ENCODE measurements at regions not wholly inside any gene's neighbourhood (a gene's known extent, or its start where the extent isn't known, plus 50 kb on each side); places are given as distances from the start of the nearest gene placed in this dataset.

- Mint-ChIP-seq H3K27me3 (ENCODE audit: unreplicated experiment) (no peaks in the 10 kb centered on the region), H3K27ac (ENCODE audit: unreplicated experiment) (no peak overlapping the region)
Measured at GRCh38 chr7:52006674-52007073, 690.1 kb upstream of the COBL start.

DNA sequence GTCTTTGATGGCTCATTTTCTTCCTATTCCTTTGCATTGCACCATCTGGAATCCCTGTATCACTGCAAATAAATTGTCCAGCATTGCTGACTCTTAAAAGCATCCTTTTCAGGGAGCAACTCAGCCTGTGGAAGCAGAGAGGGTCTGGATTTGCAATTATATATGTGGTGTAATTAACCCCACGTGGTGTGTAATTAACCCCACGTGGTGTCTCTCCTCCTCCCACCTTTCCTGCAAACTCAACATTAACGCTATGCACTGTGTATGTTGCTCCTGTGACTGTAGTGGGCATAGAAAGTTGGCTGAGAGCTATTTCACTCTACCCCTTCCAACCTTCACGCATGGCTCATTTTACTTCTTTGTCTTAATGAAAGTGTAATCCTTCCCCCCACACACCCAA, 689.0 kb upstream of the COBL start:
- no TSS peak for BruUV-seq (replicated peaks)
- H3K4me1 Mint-ChIP-seq (ENCODE audit: low read depth, unreplicated experiment): no peaks in the 10 kb centered on the region
- H3K36me3 Mint-ChIP-seq (ENCODE audit: insufficient read depth, unreplicated experiment): no peaks in the 10 kb centered on the region
- no peak for DNase-seq
- H3K27ac Mint-ChIP-seq (ENCODE audit: unreplicated experiment): no peak overlapping the region
- TF ChIP-seq, protein P1, sequence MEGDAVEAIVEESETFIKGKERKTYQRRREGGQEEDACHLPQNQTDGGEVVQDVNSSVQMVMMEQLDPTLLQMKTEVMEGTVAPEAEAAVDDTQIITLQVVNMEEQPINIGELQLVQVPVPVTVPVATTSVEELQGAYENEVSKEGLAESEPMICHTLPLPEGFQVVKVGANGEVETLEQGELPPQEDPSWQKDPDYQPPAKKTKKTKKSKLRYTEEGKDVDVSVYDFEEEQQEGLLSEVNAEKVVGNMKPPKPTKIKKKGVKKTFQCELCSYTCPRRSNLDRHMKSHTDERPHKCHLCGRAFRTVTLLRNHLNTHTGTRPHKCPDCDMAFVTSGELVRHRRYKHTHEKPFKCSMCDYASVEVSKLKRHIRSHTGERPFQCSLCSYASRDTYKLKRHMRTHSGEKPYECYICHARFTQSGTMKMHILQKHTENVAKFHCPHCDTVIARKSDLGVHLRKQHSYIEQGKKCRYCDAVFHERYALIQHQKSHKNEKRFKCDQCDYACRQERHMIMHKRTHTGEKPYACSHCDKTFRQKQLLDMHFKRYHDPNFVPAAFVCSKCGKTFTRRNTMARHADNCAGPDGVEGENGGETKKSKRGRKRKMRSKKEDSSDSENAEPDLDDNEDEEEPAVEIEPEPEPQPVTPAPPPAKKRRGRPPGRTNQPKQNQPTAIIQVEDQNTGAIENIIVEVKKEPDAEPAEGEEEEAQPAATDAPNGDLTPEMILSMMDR (IDR thresholded peaks at IDR 0.05; ENCODE audit: unreplicated experiment): no peak
- CTCF ChIA-PET: no interaction called here
- H3K27me3 Mint-ChIP-seq (ENCODE audit: unreplicated experiment): no peaks in the 10 kb centered on the region
- no peak overlapping the region for H3K4me3 Mint-ChIP-seq (ENCODE audit: low read depth, unreplicated experiment)
- intact Hi-C loops (cut with micrococcal nuclease; ENCODE audit: unreplicated experiment): no loop called here
- H3K9me3 Mint-ChIP-seq (ENCODE audit: low read depth, unreplicated experiment): peaks cover 24% of the 10 kb centered on the region

More at GRCh38 chr7:52006674-52007073, 690.1 kb upstream of the COBL start:
- intact Hi-C loops (cut with micrococcal nuclease; ENCODE audit: unreplicated experiment): no loop called here
- CTCF ChIA-PET: no interaction called here
- TF ChIP-seq, protein P1 (IDR thresholded peaks at IDR 0.05; ENCODE audit: unreplicated experiment): no peak
- no TSS peak for BruUV-seq (replicated peaks)
- Mint-ChIP-seq H3K4me3 (ENCODE audit: low read depth, unreplicated experiment) (no peak overlapping the region), H3K9me3 (ENCODE audit: low read depth, unreplicated experiment) (peaks cover 27% of the 10 kb centered on the region), H3K4me1 (ENCODE audit: low read depth, unreplicated experiment) (no peaks in the 10 kb centered on the region), H3K36me3 (ENCODE audit: insufficient read depth, unreplicated experiment) (no peaks in the 10 kb centered on the region)
- no peak for DNase-seq

GRCh38 chr7:51995596-51996179, 679.1 kb upstream of the COBL start:
- intact Hi-C loops (cut with micrococcal nuclease; ENCODE audit: unreplicated experiment): no loop called here
- BruUV-seq (replicated peaks): no TSS peak
- H3K4me3 Mint-ChIP-seq (ENCODE audit: low read depth, unreplicated experiment): no peak overlapping the region
- no peak for DNase-seq
- peaks cover 23% of the 10 kb centered on the region for H3K9me3 Mint-ChIP-seq (ENCODE audit: low read depth, unreplicated experiment)
- H3K4me1 Mint-ChIP-seq (ENCODE audit: low read depth, unreplicated experiment): no peaks in the 10 kb centered on the region
- TF ChIP-seq, protein P1 (IDR thresholded peaks at IDR 0.05; ENCODE audit: unreplicated experiment): no peak
- H3K36me3 Mint-ChIP-seq (ENCODE audit: insufficient read depth, unreplicated experiment): no peaks in the 10 kb centered on the region
- H3K27me3 Mint-ChIP-seq (ENCODE audit: unreplicated experiment): no peaks in the 10 kb centered on the region
- CTCF ChIA-PET: no interaction called here
- no peak overlapping the region for H3K27ac Mint-ChIP-seq (ENCODE audit: unreplicated experiment)

- intact Hi-C loops (cut with micrococcal nuclease; ENCODE audit: unreplicated experiment): no loop called here
- Mint-ChIP-seq H3K4me3 (ENCODE audit: low read depth, unreplicated experiment) (no peak overlapping the region), H3K36me3 (ENCODE audit: insufficient read depth, unreplicated experiment) (no peaks in the 10 kb centered on the region), H3K27ac (ENCODE audit: unreplicated experiment) (no peak overlapping the region), H3K9me3 (ENCODE audit: low read depth, unreplicated experiment) (peaks cover 21% of the 10 kb centered on the region), H3K4me1 (ENCODE audit: low read depth, unreplicated experiment) (no peaks in the 10 kb centered on the region), H3K27me3 (ENCODE audit: unreplicated experiment) (no peaks in the 10 kb centered on the region)
- CTCF ChIA-PET: no interaction called here
- DNase-seq: no peak
- no TSS peak for BruUV-seq (replicated peaks)
- TF ChIP-seq, protein P1 (IDR thresholded peaks at IDR 0.05; ENCODE audit: unreplicated experiment): no peak
Measured at GRCh38 chr7:51982653-51983052, 666.0 kb upstream of the COBL start.

Measured in Calu3 (cell line).